IMR-90 (cell line): ENCODE measurements at regions not wholly inside any gene's neighbourhood (a gene's known extent, or its start where the extent isn't known, plus 50 kb on each side); places are given as distances from the start of the nearest gene placed in this dataset.

Experiments used
- CHD1 ChIP-seq: IDR thresholded peaks from 2 replicates; pipeline ENCODE4 v1.6.1; 2012; ENCODE audit warnings: low read depth, low read length, improper control_type of control experiment
- CTCF ChIP-seq: conservative IDR thresholded peaks from 2 replicates; pipeline ENCODE4 v1.5.1; 2012; ENCODE audit warnings: mild to moderate bottlenecking, low read depth, low read length, improper control_type of control experiment
- FOS ChIP-seq: fragments of 150-350 bp; IDR thresholded peaks from 2 replicates; pipeline ENCODE4 v1.6.1; 2016; ENCODE audit warnings: low read depth, low read length
- MAFK ChIP-seq: IDR thresholded peaks from 2 replicates; pipeline ENCODE4 v1.6.1; 2012; ENCODE audit warnings: low read depth, low read length, improper control_type of control experiment
- MAZ ChIP-seq: IDR thresholded peaks from 2 replicates; pipeline ENCODE4 v1.6.1; 2012; ENCODE audit warnings: low read depth, mild to moderate bottlenecking, low read length, improper control_type of control experiment, moderate library complexity, borderline replicate concordance
- MXI1 ChIP-seq: IDR thresholded peaks from 2 replicates; pipeline ENCODE4 v1.6.1; 2012; ENCODE audit warnings: low read depth, mild to moderate bottlenecking, low read length, moderate library complexity, borderline replicate concordance
- NFE2L2 ChIP-seq: fragments of 150-350 bp; IDR thresholded peaks from 2 replicates; pipeline ENCODE4 v1.6.1; 2016; ENCODE audit warnings: low read depth, mild to moderate bottlenecking, low read length
- POLR2A ChIP-seq: IDR thresholded peaks from 2 replicates; pipeline ENCODE4 v1.6.1; 2012; ENCODE audit warnings: mild to moderate bottlenecking, low read depth, low read length
- RAD21 ChIP-seq: IDR thresholded peaks from 2 replicates; pipeline ENCODE4 v1.6.1; 2012; ENCODE audit warnings: low read length, improper control_type of control experiment
- RCOR1 ChIP-seq: IDR thresholded peaks from 2 replicates; pipeline ENCODE4 v1.6.1; 2012; ENCODE audit warnings: mild to moderate bottlenecking, low read length, improper control_type of control experiment; ENCODE audit not compliant: insufficient replicate concordance
- RFX5 ChIP-seq: IDR thresholded peaks from 2 replicates; pipeline ENCODE4 v1.8.0; 2012; ENCODE audit warnings: low read depth, mild to moderate bottlenecking, low read length, moderate library complexity
- TF ChIP-seq, protein P1 (sequence below): fragments of 150-350 bp; IDR thresholded peaks from 2 replicates; pipeline ENCODE4 v1.6.1; 2016; ENCODE audit warnings: low read depth, mild to moderate bottlenecking, low read length, moderate library complexity, borderline replicate concordance

GRCh38 chr13:112143753-112144615, 77.0 kb downstream of the SOX1 start:
- no peak for TF ChIP-seq CTCF
- TF ChIP-seq POLR2A, result no peak
- no peak for TF ChIP-seq RAD21
- no peak for TF ChIP-seq NFE2L2
- TF ChIP-seq, protein P1, sequence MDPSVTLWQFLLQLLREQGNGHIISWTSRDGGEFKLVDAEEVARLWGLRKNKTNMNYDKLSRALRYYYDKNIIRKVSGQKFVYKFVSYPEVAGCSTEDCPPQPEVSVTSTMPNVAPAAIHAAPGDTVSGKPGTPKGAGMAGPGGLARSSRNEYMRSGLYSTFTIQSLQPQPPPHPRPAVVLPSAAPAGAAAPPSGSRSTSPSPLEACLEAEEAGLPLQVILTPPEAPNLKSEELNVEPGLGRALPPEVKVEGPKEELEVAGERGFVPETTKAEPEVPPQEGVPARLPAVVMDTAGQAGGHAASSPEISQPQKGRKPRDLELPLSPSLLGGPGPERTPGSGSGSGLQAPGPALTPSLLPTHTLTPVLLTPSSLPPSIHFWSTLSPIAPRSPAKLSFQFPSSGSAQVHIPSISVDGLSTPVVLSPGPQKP, result no peak
- no peak for TF ChIP-seq FOS
- no peak for TF ChIP-seq RCOR1
- TF ChIP-seq MXI1, result no peak
- TF ChIP-seq MAFK, result no peak
- no peak for TF ChIP-seq RFX5
- TF ChIP-seq CHD1, result no peak
- no peak for TF ChIP-seq MAZ
